Stimulated activated memory B cell treated with anti-CD40 and anti-IgM and Interleukin-4, amounts not matched to agents 10 μg/mL and 1 μg/mL and 100 μg/mL, for 72 hours (primary cell): ENCODE measurements at regions not wholly inside any gene's neighbourhood (a gene's known extent, or its start where the extent isn't known, plus 50 kb on each side); places are given as distances from the start of the nearest gene placed in this dataset.
A peak's percentile ranks its signal among the peaks of the same experiment; 100 is the strongest.
"Not testable (repeated sequence)": the region's sequence is repeated elsewhere in the genome, so short reads cannot be mapped to it uniquely, and the experiment has no call there.

Experiments
- ATAC-seq: fragments of 150-1000 bp; cut with Tn5 transposase; 2 replicates; pipeline ENCODE4 v1.10.0; 2021
- H3K27ac Mint-ChIP-seq: one replicate; pipeline ENCODE4 v1.8.0; 2022; ENCODE audit warnings: mild to moderate bottlenecking, mixed read lengths
- H3K27me3 Mint-ChIP-seq: one replicate; pipeline ENCODE4 v1.8.0; 2022; ENCODE audit warnings: mixed read lengths
- H3K36me3 Mint-ChIP-seq: one replicate; pipeline ENCODE4 v1.8.0; 2022; ENCODE audit warnings: mixed read lengths
- H3K4me1 Mint-ChIP-seq: one replicate; pipeline ENCODE4 v1.8.0; 2022; ENCODE audit warnings: mixed read lengths
- H3K4me3 Mint-ChIP-seq: one replicate; pipeline ENCODE4 v1.8.0; 2022; ENCODE audit warnings: mild to moderate bottlenecking, moderate library complexity, mixed read lengths
- H3K9me3 Mint-ChIP-seq: one replicate; pipeline ENCODE4 v1.8.0; 2022; ENCODE audit warnings: mixed read lengths

GRCh38 chr2:58710795-58711279 is 469.7 kb upstream of the FANCL start:
- no peaks in the 10 kb centered on the region for H3K36me3 Mint-ChIP-seq
- H3K27ac Mint-ChIP-seq: no peak overlapping the region
- no peaks in the 10 kb centered on the region for H3K9me3 Mint-ChIP-seq
- no peaks in the 10 kb centered on the region for H3K4me1 Mint-ChIP-seq
- no peak overlapping the region for H3K4me3 Mint-ChIP-seq
- H3K27me3 Mint-ChIP-seq: peaks cover 21% of the 10 kb centered on the region
- no peak for ATAC-seq

GRCh38 chr2:58709687-58710354 is 468.7 kb upstream of the FANCL start:
- H3K27me3 Mint-ChIP-seq: peaks cover 13% of the 10 kb centered on the region
- H3K27ac Mint-ChIP-seq: no peak overlapping the region
- H3K4me3 Mint-ChIP-seq: no peak overlapping the region
- no peaks in the 10 kb centered on the region for H3K9me3 Mint-ChIP-seq
- no peaks in the 10 kb centered on the region for H3K36me3 Mint-ChIP-seq
- no peak for ATAC-seq
- no peaks in the 10 kb centered on the region for H3K4me1 Mint-ChIP-seq

GRCh38 chr2:58709274-58709673 is 468.1 kb upstream of the FANCL start:
- Mint-ChIP-seq H3K4me1 (no peaks in the 10 kb centered on the region), H3K27me3 (peaks cover 12% of the 10 kb centered on the region), H3K36me3 (no peaks in the 10 kb centered on the region), H3K9me3 (no peaks in the 10 kb centered on the region), H3K4me3 (no peak overlapping the region), H3K27ac (no peak overlapping the region)
- no peak for ATAC-seq

GRCh38 chr2:58708565-58708964 is 467.4 kb upstream of the FANCL start:
- Mint-ChIP-seq H3K27me3 (peaks cover 7% of the 10 kb centered on the region), H3K4me1 (no peaks in the 10 kb centered on the region), H3K27ac (no peak overlapping the region), H3K9me3 (no peaks in the 10 kb centered on the region), H3K36me3 (no peaks in the 10 kb centered on the region), H3K4me3 (no peak overlapping the region)
- ATAC-seq: no peak

- no peaks in the 10 kb centered on the region for H3K36me3 Mint-ChIP-seq
- H3K4me1 Mint-ChIP-seq: peaks cover 6% of the 10 kb centered on the region
- H3K27ac Mint-ChIP-seq: no peak overlapping the region
- peaks cover 7% of the 10 kb centered on the region for H3K27me3 Mint-ChIP-seq
- H3K9me3 Mint-ChIP-seq: no peaks in the 10 kb centered on the region
- H3K4me3 Mint-ChIP-seq: no peak overlapping the region
- no peak for ATAC-seq
Observed at GRCh38 chr2:58702302-58702885, 461.3 kb upstream of the FANCL start.

GRCh38 chr2:58701688-58702301 is 460.7 kb upstream of the FANCL start:
- H3K36me3 Mint-ChIP-seq: no peaks in the 10 kb centered on the region
- ATAC-seq: peak; percentile 62

GRCh38 chr2:58700591-58700990 is 459.5 kb upstream of the FANCL start:
- Mint-ChIP-seq H3K27me3 (no peaks in the 10 kb centered on the region), H3K9me3 (no peaks in the 10 kb centered on the region), H3K4me1 (peaks cover 6% of the 10 kb centered on the region), H3K27ac (no peak overlapping the region), H3K4me3 (no peak overlapping the region), H3K36me3 (no peaks in the 10 kb centered on the region)
- ATAC-seq: no peak

More at GRCh38 chr2:58701688-58702301, 460.7 kb upstream of the FANCL start:
- Mint-ChIP-seq H3K27ac (no peak overlapping the region), H3K27me3 (peaks cover 3% of the 10 kb centered on the region), H3K9me3 (no peaks in the 10 kb centered on the region), H3K4me1 (peaks cover 6% of the 10 kb centered on the region), H3K4me3 (no peak overlapping the region)

- Mint-ChIP-seq H3K4me3 (no peak overlapping the region), H3K36me3 (no peaks in the 10 kb centered on the region), H3K4me1 (peaks cover 6% of the 10 kb centered on the region), H3K27ac (no peak overlapping the region), H3K27me3 (no peaks in the 10 kb centered on the region), H3K9me3 (no peaks in the 10 kb centered on the region)
- ATAC-seq: no peak
Observed at GRCh38 chr2:58699411-58699810, 458.3 kb upstream of the FANCL start.

GRCh38 chr2:58698620-58699019 is 457.5 kb upstream of the FANCL start:
- H3K9me3 Mint-ChIP-seq: no peaks in the 10 kb centered on the region
- H3K4me3 Mint-ChIP-seq: no peak overlapping the region
- no peak for ATAC-seq
- peaks cover 6% of the 10 kb centered on the region for H3K4me1 Mint-ChIP-seq
- H3K27me3 Mint-ChIP-seq: no peaks in the 10 kb centered on the region
- H3K27ac Mint-ChIP-seq: no peak overlapping the region
- no peaks in the 10 kb centered on the region for H3K36me3 Mint-ChIP-seq

GRCh38 chr2:58694114-58694513 is 453.0 kb upstream of the FANCL start:
- H3K36me3 Mint-ChIP-seq: not testable (repeated sequence)

GRCh38 chr2:58691041-58691440 is 449.9 kb upstream of the FANCL start:
- ATAC-seq, H3K9me3 Mint-ChIP-seq, H3K4me1 Mint-ChIP-seq, H3K4me3 Mint-ChIP-seq, H3K27ac Mint-ChIP-seq, H3K36me3 Mint-ChIP-seq: not testable (repeated sequence)
- H3K27me3 Mint-ChIP-seq: peaks cover 33% of the 10 kb centered on the region

More at GRCh38 chr2:58694114-58694513, 453.0 kb upstream of the FANCL start:
- not testable (repeated sequence) for ATAC-seq, H3K27ac Mint-ChIP-seq, H3K4me3 Mint-ChIP-seq, H3K9me3 Mint-ChIP-seq, H3K4me1 Mint-ChIP-seq
- peaks cover 29% of the 10 kb centered on the region for H3K27me3 Mint-ChIP-seq

- Mint-ChIP-seq H3K27me3 (peaks cover 33% of the 10 kb centered on the region), H3K9me3 (peaks cover 5% of the 10 kb centered on the region), H3K4me3 (no peak overlapping the region), H3K27ac (no peak overlapping the region), H3K4me1 (peaks cover 8% of the 10 kb centered on the region), H3K36me3 (no peaks in the 10 kb centered on the region)
- ATAC-seq: no peak
Observed at GRCh38 chr2:58688813-58689212, 447.7 kb upstream of the FANCL start.

GRCh38 chr2:58686776-58687175 is 445.7 kb upstream of the FANCL start:
- Mint-ChIP-seq H3K4me3 (no peak overlapping the region), H3K27ac (no peak overlapping the region), H3K4me1 (peaks cover 8% of the 10 kb centered on the region), H3K36me3 (no peaks in the 10 kb centered on the region), H3K27me3 (peaks cover 31% of the 10 kb centered on the region), H3K9me3 (peaks cover 5% of the 10 kb centered on the region)
- peak; percentile 48 for ATAC-seq

- no peak overlapping the region for H3K4me3 Mint-ChIP-seq
- H3K27ac Mint-ChIP-seq: no peak overlapping the region
- no peaks in the 10 kb centered on the region for H3K9me3 Mint-ChIP-seq
- no peaks in the 10 kb centered on the region for H3K4me1 Mint-ChIP-seq
- no peaks in the 10 kb centered on the region for H3K27me3 Mint-ChIP-seq
- ATAC-seq: no peak
- no peaks in the 10 kb centered on the region for H3K36me3 Mint-ChIP-seq
Observed at GRCh38 chr2:58680755-58681310, 439.7 kb upstream of the FANCL start.

- Mint-ChIP-seq H3K27me3 (no peaks in the 10 kb centered on the region), H3K36me3 (no peaks in the 10 kb centered on the region)
- ATAC-seq: no peak
Observed at GRCh38 chr2:58677748-58678147, 436.6 kb upstream of the FANCL start.

More at GRCh38 chr2:58677748-58678147, 436.6 kb upstream of the FANCL start:
- H3K27ac Mint-ChIP-seq: no peak overlapping the region
- H3K4me3 Mint-ChIP-seq: no peak overlapping the region
- no peaks in the 10 kb centered on the region for H3K4me1 Mint-ChIP-seq
- no peaks in the 10 kb centered on the region for H3K9me3 Mint-ChIP-seq
